ENCODE measurements at regions not wholly inside any gene's neighbourhood (a gene's known extent, or its start where the extent isn't known, plus 50 kb on each side); places are given as distances from the start of the nearest gene placed in this dataset.

- TF ChIP-seq, protein P1, sequence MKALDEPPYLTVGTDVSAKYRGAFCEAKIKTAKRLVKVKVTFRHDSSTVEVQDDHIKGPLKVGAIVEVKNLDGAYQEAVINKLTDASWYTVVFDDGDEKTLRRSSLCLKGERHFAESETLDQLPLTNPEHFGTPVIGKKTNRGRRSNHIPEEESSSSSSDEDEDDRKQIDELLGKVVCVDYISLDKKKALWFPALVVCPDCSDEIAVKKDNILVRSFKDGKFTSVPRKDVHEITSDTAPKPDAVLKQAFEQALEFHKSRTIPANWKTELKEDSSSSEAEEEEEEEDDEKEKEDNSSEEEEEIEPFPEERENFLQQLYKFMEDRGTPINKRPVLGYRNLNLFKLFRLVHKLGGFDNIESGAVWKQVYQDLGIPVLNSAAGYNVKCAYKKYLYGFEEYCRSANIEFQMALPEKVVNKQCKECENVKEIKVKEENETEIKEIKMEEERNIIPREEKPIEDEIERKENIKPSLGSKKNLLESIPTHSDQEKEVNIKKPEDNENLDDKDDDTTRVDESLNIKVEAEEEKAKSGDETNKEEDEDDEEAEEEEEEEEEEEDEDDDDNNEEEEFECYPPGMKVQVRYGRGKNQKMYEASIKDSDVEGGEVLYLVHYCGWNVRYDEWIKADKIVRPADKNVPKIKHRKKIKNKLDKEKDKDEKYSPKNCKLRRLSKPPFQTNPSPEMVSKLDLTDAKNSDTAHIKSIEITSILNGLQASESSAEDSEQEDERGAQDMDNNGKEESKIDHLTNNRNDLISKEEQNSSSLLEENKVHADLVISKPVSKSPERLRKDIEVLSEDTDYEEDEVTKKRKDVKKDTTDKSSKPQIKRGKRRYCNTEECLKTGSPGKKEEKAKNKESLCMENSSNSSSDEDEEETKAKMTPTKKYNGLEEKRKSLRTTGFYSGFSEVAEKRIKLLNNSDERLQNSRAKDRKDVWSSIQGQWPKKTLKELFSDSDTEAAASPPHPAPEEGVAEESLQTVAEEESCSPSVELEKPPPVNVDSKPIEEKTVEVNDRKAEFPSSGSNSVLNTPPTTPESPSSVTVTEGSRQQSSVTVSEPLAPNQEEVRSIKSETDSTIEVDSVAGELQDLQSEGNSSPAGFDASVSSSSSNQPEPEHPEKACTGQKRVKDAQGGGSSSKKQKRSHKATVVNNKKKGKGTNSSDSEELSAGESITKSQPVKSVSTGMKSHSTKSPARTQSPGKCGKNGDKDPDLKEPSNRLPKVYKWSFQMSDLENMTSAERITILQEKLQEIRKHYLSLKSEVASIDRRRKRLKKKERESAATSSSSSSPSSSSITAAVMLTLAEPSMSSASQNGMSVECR (CRISPR knock-in tag; IDR thresholded peaks at IDR 0.05), result no peak
- no peak for TF ChIP-seq RBBP5 (IDR thresholded peaks at IDR 0.05; ENCODE audit: borderline replicate concordance, insufficient read depth, low read length, poor library complexity, severe bottlenecking)
- 0 out of 2 replicates have a peak, but pooled peaks have one; percentile 19 for TF ChIP-seq CXXC5 (CRISPR knock-in tag; IDR thresholded peaks at IDR 0.05)
- no peak for TF ChIP-seq PHF21A (IDR thresholded peaks at IDR 0.05; ENCODE audit: borderline replicate concordance, low read depth)
- TF ChIP-seq RBFOX2 (IDR thresholded peaks at IDR 0.05; ENCODE audit: low read depth, low read length), result no peak
- no peak for TF ChIP-seq KAT2B (IDR thresholded peaks at IDR 0.05; ENCODE audit: low read depth, low read length)
- TF ChIP-seq CBX8 (IDR thresholded peaks at IDR 0.05; ENCODE audit: borderline replicate concordance, extremely low read depth, low read depth, low read length, poor library complexity, severe bottlenecking), result no peak
- TF ChIP-seq ATF7 (IDR thresholded peaks at IDR 0.05), result peak; percentile 23; the same call in 1 of the 2 replicates
- no peak for TF ChIP-seq ZBTB7A (IDR thresholded peaks at IDR 0.05; ENCODE audit: borderline replicate concordance, control insufficient read depth, low read depth, low read length)
- TF ChIP-seq ZNF232 (CRISPR knock-in tag; IDR thresholded peaks at IDR 0.05), result no peak
- TF ChIP-seq JUND (IDR thresholded peaks at IDR 0.05; ENCODE audit: borderline replicate concordance, low read depth, low read length), result peak; percentile 46; the same call in 1 of the 2 replicates
- TF ChIP-seq JUND (tag; IDR thresholded peaks at IDR 0.05; ENCODE audit: borderline replicate concordance, low read depth, low read length), result peak; percentile 40; the same call in 1 of the 3 replicates
- no peak for TF ChIP-seq HLTF (IDR thresholded peaks at IDR 0.05)
- TF ChIP-seq CBFB (CRISPR knock-in tag; IDR thresholded peaks at IDR 0.05), result no peak
- TF ChIP-seq HNRNPL (IDR thresholded peaks at IDR 0.05; ENCODE audit: low read depth, low read length), result no peak
- TF ChIP-seq KHSRP (IDR thresholded peaks at IDR 0.05), result no peak
- TF ChIP-seq, protein P2, sequence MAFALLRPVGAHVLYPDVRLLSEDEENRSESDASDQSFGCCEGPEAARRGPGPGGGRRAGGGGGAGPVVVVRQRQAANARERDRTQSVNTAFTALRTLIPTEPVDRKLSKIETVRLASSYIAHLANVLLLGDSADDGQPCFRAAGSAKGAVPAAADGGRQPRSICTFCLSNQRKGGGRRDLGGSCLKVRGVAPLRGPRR (CRISPR knock-in tag; IDR thresholded peaks at IDR 0.05), result no peak
- TF ChIP-seq, protein P3, sequence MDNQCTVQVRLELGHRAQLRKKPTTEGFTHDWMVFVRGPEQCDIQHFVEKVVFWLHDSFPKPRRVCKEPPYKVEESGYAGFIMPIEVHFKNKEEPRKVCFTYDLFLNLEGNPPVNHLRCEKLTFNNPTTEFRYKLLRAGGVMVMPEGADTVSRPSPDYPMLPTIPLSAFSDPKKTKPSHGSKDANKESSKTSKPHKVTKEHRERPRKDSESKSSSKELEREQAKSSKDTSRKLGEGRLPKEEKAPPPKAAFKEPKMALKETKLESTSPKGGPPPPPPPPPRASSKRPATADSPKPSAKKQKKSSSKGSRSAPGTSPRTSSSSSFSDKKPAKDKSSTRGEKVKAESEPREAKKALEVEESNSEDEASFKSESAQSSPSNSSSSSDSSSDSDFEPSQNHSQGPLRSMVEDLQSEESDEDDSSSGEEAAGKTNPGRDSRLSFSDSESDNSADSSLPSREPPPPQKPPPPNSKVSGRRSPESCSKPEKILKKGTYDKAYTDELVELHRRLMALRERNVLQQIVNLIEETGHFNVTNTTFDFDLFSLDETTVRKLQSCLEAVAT (IDR thresholded peaks at IDR 0.05), result no peak
- no peak for TF ChIP-seq SAP30 (IDR thresholded peaks at IDR 0.05; ENCODE audit: borderline replicate concordance, insufficient read depth, low read depth, low read length, poor library complexity, severe bottlenecking)
- TF ChIP-seq FOXM1 (IDR thresholded peaks at IDR 0.05; ENCODE audit: low read depth), result peak; percentile 42; the same call in 1 of the 2 replicates
- no peak for TF ChIP-seq FOXM1 (CRISPR knock-in tag; IDR thresholded peaks at IDR 0.05; ENCODE audit: low read depth)
- no peak for TF ChIP-seq ESRRA (IDR thresholded peaks at IDR 0.05; ENCODE audit: borderline replicate concordance, low read depth)
- TF ChIP-seq ZNF717 (CRISPR knock-in tag; IDR thresholded peaks at IDR 0.05), result no peak
- TF ChIP-seq POLR2H (tag; IDR thresholded peaks at IDR 0.05; ENCODE audit: low read depth), result no peak
Measured at GRCh38 chr15:35673093-35673684, 127.2 kb upstream of the DPH6 start (continued).
